ENCODE measurements at regions not wholly inside any gene's neighbourhood (a gene's known extent, or its start where the extent isn't known, plus 50 kb on each side); places are given as distances from the start of the nearest gene placed in this dataset.

DNA sequence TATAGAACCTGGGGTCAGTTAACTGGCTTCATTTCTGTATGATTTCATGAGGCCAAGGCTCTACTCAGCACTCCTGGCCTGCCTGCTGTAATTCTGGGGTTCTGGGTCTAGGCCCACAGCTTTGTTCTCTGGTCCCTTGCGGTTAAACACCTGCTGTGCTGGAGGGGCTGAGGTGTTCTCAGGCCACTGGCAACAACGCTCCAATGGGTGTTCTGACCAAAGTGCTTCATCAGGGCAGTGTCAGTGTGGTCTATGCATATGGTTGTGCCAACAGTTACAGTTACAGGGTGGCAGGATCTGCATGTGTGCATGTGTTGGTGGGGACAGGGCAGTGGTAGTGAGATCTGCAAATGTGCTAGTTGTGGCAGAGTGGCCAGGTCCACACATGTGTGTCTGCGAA, 64.1 kb upstream of the GMNC start:
- Histone ChIP-seq H3K27ac (no peak overlapping the region), H3K27me3 (no peaks in the 10 kb centered on the region), H3K36me3 (ENCODE audit: low read depth, missing control alignments) (no peaks in the 10 kb centered on the region), H3K4me3 (no peak overlapping the region), H3K9me3 (no peaks in the 10 kb centered on the region), H3K4me1 (no peaks in the 10 kb centered on the region)
- no peak for DNase-seq
- TF ChIP-seq, protein P1, sequence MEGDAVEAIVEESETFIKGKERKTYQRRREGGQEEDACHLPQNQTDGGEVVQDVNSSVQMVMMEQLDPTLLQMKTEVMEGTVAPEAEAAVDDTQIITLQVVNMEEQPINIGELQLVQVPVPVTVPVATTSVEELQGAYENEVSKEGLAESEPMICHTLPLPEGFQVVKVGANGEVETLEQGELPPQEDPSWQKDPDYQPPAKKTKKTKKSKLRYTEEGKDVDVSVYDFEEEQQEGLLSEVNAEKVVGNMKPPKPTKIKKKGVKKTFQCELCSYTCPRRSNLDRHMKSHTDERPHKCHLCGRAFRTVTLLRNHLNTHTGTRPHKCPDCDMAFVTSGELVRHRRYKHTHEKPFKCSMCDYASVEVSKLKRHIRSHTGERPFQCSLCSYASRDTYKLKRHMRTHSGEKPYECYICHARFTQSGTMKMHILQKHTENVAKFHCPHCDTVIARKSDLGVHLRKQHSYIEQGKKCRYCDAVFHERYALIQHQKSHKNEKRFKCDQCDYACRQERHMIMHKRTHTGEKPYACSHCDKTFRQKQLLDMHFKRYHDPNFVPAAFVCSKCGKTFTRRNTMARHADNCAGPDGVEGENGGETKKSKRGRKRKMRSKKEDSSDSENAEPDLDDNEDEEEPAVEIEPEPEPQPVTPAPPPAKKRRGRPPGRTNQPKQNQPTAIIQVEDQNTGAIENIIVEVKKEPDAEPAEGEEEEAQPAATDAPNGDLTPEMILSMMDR (IDR thresholded peaks at IDR 0.05), result no peak
- TF ChIP-seq POLR2A (IDR thresholded peaks at IDR 0.05), result no peak
- intact Hi-C loops (cut with DNase I; ENCODE audit: low total_unique reads), result no loop called here
- WGBS, 2 donors, result 76 to 83% methylated on average over 3 of the region's 3 CpGs

DNA sequence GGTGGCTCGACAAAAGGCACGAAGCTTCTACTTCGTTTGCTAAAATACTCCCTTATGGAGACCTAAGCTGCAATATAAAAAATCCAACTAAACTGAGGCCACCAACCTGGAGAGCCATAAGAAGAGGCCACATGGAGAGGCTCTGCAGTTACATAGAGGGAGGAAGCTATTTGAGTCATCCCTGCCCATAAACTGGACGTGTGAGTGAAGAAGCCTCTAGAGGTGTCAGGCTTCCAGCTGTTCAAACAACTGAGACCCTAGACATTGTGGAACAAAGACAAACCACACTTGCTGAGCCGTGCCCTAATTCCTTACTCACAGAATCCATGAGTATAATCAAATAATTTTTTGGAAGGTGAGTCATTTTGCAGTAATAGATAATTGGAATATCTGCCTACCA, 50.2 kb upstream of the GMNC start:
- Histone ChIP-seq H3K36me3 (ENCODE audit: low read depth, missing control alignments) (no peaks in the 10 kb centered on the region), H3K27me3 (no peaks in the 10 kb centered on the region), H3K4me1 (no peaks in the 10 kb centered on the region), H3K4me3 (no peak overlapping the region), H3K9me3 (no peaks in the 10 kb centered on the region), H3K27ac (no peak overlapping the region)
- no peak for DNase-seq
- TF ChIP-seq, protein P1 (IDR thresholded peaks at IDR 0.05), result no peak
- TF ChIP-seq POLR2A (IDR thresholded peaks at IDR 0.05), result no peak
- WGBS, 2 donors, result 60 to 61% methylated on average over 5 of the region's 5 CpGs
- intact Hi-C loops (cut with DNase I; ENCODE audit: low total_unique reads), result no loop called here
